ENCODE measurements at regions not wholly inside any gene's neighbourhood (a gene's known extent, or its start where the extent isn't known, plus 50 kb on each side); places are given as distances from the start of the nearest gene placed in this dataset.

GRCh38 chr10:109650228-109650627 lies 273.1 kb downstream of the XPNPEP1 start:
- Histone ChIP-seq H3K56ac (ENCODE audit: insufficient read length, low read depth, low read length) (no peak overlapping the region), H3K9ac (ENCODE audit: extremely low read depth, insufficient read length, low read length) (no peak overlapping the region), H3K23me2 (ENCODE audit: insufficient read length, low read depth, low read length, poor library complexity, severe bottlenecking) (no peaks in the 10 kb centered on the region), H2BK20ac (ENCODE audit: low read depth, low read length, poor library complexity, severe bottlenecking) (no peak overlapping the region), H3K18ac (ENCODE audit: insufficient read length, low read depth, low read length) (no peak overlapping the region), H3K79me2 (ENCODE audit: insufficient read depth, low read length) (no peaks in the 10 kb centered on the region), H3K27me3 (ENCODE audit: insufficient read depth, low read length) (no peaks in the 10 kb centered on the region), H2BK120ac (ENCODE audit: low read depth, low read length, poor library complexity, severe bottlenecking) (no peak overlapping the region), H3T11ph (ENCODE audit: low read length) (no peak overlapping the region), H4K8ac (replicated peaks; ENCODE audit: insufficient read length, low read depth, low read length) (no peak overlapping the region), H3K4ac (ENCODE audit: low read depth, low read length) (no peak overlapping the region), H4K91ac (ENCODE audit: insufficient read length, low read depth, low read length) (no peak overlapping the region), H3K27ac (ENCODE audit: insufficient read length, low read depth, low read length) (no peak overlapping the region), H2BK15ac (ENCODE audit: low read depth, low read length) (no peak overlapping the region), H2AFZ (ENCODE audit: low read length) (no peak overlapping the region), H3K4me2 (ENCODE audit: insufficient read depth, insufficient read length, low read length) (no peak overlapping the region), H2BK5ac (ENCODE audit: insufficient read length, low read length) (no peak overlapping the region), H4K20me1 (ENCODE audit: control insufficient read depth, insufficient read depth, insufficient read length) (no peaks in the 10 kb centered on the region), H3K23ac (ENCODE audit: insufficient read length, low read depth, low read length) (no peak overlapping the region), H3K14ac (ENCODE audit: insufficient read depth, low read length) (no peak overlapping the region), H3K79me1 (ENCODE audit: insufficient read depth, low read depth, low read length, poor library complexity, severe bottlenecking) (no peaks in the 10 kb centered on the region), H2AK5ac (ENCODE audit: insufficient read length, low read length) (no peak overlapping the region), H2BK12ac (ENCODE audit: insufficient read length, low read depth, low read length) (no peak overlapping the region), H3K9me3 (ENCODE audit: control insufficient read depth, low read depth, low read length) (no peaks in the 10 kb centered on the region), H3K4me1 (ENCODE audit: insufficient read depth, low read length) (no peaks in the 10 kb centered on the region), H4K5ac (ENCODE audit: insufficient read length, low read depth, low read length) (no peak overlapping the region)
- Mint-ChIP-seq H3K36me3 (ENCODE audit: insufficient read depth in 1 of 3, low read depth in 3 of 3) (peaks cover 0 to 19% (median 9%) of the 10 kb centered on the region in 3 experiments; a peak in 6 of 7 replicates), H3K4me3 (no peak overlapping the region), H3K9me3 (peaks cover 21 to 29% of the 10 kb centered on the region in 2 experiments), H3K4me1 (peaks cover 0 to 6% of the 10 kb centered on the region in 2 experiments; a peak in 2 of 4 replicates), H3K27me3 (ENCODE audit: low read depth) (peaks cover 4% of the 10 kb centered on the region; the same call in 1 of the 2 replicates), H3K27ac (peak overlapping the region in 1 of 3 experiments; percentile 12; a peak in 1 of 7 replicates)
- no peak for TF ChIP-seq CTCF (conservative IDR thresholded peaks at IDR 0.05)
- no CpG with 5 or more reads among the region's 1 CpG for WGBS (ENCODE audit: extremely low coverage, insufficient read length, low lambda C conversion rate)
- DNase-seq: no peak

All from H9 (cell line).